ENCODE measurements at regions not wholly inside any gene's neighbourhood (a gene's known extent, or its start where the extent isn't known, plus 50 kb on each side); places are given as distances from the start of the nearest gene placed in this dataset.
"Not testable (repeated sequence)": the region's sequence is repeated elsewhere in the genome, so short reads cannot be mapped to it uniquely, and the experiment has no call there.

DNA sequence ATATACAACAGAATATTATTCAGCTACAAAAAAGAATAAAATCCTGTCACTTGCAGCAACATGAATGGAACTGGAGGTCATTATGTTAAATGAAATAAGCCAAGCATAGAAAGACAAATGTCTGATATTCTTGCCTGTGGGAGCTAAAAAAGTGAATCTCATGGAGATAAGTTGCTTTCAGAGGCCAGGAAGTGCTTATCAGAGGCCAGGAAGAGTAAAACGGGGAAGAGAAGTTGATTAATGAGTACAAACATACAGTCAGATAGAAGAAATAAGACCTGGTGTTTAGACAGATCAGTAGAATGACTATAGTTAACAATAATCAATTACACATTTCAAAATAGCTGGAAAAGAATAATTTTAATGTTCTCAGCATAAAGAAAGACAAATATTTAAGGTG, 54.4 kb upstream of the CPHXL start:
- no peak for DNase-seq

DNA sequence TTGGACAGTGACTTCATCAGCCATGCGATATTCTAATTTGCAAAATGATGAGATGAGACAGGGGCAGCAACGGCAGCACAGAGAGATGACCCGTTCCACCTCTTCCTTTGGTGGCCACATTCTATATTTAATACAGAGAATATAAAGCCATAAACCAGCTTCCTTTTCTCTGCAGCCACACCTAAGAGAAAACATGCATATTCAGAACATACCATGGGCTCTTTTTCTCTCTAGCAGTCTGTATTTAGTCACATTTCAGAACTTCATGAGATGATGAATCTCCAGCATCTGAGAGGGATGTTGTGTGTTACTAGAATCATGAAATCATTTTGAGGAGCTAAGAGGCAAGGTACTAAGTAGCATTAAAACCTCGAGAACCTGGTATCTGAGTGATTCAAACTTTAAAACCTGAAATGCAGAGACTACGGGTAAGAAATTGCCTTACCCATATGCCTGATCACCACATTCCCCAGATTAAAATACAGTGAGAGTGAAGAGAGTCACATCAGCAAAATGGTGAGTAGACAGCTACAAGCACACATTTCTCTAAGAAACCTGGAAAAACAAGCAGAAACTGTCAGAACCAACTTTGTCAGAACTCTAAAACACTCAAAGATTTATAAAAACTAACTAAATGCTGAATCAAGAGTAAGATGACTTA, 55.5 kb upstream of the CPHXL start:
- no peak for DNase-seq

DNA sequence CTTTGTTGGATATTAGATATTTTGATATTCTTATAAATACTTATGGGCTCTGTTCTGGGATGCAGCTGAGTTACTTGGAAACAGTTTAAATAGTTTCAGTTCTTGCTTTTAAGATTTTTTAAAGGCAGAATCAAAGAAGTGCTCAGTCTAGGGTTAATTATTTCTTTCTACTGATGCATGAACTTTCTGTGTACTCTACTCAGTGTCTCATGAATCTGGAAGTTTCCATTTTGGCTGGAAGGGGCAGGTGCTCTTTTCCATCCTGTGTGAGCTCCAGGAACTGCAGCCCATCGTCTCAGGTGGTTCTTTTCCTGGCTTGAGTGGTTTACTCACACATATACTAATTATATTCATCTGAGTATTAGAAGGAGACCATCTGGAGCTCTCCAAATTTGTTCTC, 61.1 kb upstream of the CPHXL start:
- no peak for DNase-seq

DNA sequence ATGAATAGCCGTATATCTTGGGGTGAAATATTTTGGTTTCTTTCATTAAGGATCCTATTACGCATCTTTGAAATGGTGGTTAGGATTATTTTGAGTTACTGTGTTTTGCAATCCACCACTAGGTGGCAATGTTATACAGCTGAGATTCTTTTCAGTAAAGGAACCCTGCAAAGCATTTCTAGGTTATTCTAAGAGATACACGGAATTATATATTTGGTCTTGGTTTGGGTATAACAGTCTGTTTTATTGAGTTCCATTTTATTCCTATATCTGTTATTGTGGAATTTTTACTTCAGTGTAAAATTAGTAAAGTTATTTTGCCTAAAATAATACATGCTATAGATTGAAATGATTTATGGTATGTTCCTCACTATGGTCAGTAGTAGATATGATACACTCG, 62.9 kb upstream of the CPHXL start:
- DNase-seq = peak; percentile 81

DNA sequence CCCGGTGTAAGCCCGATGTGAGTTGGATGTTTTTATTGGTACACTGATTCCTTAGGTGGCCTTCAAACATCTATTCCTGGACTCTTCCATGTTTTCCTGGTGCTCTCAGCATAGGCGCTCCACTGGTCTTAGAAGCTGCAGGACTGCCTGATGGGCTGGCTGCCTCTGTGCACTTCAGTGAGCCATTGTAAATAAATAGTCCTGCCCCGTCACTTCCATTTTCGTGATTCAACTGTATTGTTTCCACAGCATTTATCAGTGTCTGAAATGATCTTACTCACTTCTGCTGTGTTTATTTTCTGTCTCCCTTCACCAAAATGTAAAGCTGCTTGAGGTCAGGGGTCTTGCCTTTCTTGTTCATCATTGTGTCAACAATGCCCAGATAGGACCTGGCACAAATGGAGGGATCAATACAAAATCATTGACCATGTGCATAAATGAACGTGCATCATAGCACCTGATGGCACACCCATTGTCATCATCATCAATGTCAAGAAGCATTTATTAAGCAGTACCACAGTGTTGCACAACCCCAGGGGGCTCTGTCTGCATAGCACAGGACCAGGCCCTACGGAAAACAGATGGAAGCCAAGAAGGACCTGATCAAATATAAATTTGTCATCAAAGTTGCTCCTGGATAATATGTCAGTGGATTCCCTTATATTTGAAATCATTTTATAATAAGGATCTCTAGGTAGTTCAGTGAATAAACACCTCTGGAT, 66.6 kb upstream of the CPHXL start:
- peak; percentile 28 for DNase-seq

DNA sequence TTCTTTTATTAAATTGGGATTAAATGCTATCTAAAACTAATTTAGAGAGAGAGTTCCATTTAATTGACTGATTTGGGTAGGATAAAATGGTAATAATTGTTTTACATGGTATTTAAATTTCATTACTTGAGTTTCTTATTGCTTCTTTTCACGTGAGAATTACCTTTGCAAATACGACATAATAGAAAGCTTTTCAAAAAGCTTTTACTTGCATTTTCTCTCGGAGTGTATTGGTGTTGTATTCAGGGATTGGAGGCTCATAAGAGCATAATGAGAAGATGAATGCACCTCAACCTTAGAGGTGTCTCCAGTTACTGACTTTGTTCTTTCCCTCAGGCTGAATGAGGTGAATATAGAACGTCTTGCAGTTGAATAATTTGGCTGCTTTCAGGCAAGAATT, 67.4 kb upstream of the CPHXL start:
- DNase-seq = no peak

DNA sequence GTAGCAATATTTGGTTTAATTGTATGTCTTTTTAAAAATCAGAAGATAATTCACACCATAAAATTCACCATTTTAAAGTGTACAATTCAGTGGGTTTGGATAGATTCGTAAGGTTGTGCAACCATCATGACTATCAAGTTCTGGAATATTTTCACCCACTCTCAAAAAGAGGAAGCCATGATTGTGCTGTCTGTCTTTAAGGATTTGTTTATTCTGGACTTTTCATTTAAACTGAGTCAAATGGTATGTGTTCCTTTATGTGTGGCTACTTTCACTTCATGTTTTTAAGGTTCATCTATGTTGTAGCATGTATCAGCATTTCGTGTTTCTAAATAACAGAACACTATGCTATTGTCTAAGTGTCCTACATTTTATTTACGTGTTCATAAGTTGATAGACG, 68.1 kb upstream of the CPHXL start:
- no peak for DNase-seq

DNA sequence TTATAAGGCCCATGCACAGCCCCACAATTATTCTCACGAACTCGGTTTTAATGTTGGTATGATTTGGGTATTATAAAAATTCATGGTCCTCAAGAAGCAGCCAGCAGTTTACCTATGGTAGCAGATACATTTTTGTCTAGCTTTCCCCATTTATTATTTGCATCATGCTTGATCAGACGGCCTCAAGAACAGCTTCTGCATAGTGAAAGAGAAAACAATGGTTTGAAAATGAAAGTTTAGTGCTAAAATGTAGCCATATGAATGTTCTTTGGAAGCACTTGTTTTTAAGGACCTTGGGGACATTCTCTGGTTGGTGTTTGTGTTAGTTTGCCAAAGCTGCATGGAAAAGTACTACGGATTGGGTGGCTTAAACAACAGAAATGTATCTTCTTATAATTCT, 72.4 kb upstream of the CPHXL start:
- DNase-seq = no peak

DNA sequence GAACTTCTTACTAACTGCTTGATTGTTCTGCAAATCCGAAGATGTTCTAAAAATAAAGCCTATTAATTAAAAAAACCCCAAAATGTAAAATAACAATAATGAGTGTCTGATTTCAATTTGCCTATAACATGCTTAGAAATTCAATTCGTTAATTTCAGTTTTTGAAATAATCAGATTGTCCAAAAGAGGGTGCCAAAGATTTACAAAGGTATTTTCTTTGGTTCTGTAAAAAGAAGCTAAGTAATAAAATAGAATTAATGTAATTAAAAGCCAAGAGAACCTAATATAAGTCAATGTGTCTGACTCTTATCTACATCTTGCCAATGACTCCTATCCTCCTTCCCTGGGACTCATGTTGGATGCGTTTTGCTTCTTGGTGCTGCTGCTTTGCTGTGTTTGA, 75.0 kb upstream of the CPHXL start:
- DNase-seq = no peak

DNA sequence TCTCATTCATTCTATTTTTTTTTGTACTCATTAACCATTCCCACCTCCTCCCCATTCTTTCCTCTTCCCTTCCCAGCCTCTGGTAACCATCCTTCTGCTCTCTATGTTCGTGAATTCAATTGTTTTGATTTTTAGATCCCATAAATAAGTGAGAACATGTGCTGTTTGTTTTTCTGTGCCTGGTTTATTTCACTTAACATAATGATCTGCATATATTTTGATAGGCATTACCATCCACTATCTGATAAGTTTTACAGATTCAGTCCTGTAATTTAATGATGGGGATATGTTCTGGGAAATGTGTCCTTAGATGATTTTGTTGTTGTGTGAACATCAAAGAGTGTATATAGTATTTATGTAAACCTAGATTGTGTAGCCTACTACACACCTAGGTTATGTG, 77.5 kb upstream of the CPHXL start:
- no peak for DNase-seq

DNA sequence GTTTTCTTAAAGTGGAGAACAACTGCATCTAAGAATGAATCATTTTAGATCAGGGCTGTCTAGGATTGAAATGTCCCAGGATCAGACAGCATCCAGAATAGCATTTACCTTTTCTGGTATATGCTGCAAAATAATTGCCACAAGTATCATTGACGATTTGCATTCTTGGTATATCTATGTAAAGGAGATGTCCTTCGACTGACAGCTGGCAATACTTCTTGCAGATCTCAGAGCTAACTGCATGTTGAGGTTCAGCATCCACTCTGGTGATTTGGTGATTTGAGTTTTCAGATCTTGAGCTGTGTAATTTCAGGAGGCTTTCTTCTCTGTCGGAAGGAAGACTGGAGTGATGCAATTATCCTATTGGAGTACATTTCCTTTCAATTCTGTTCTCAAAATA, 78.1 kb upstream of the CPHXL start:
- peak; percentile 8 for DNase-seq

DNA sequence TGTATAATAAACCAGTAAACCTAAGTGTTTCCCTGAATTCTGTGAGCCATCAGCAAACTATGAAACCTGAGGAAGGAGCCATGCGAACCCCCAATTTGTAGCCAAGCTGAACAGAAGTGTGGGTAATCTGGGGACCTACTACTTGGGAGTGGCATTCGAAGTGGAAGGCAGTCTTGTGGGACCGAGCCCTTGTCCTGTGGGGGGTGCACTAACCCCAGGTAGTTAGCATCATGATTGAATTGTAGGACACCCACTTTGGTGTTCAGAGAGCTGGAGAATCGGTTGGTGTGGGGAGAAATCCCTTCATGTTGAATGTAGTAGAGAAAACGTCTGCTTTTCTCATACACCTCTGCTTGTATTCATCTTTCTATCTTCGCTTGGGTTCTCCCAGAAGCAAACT, 79.7 kb upstream of the CPHXL start:
- DNase-seq = no peak

DNA sequence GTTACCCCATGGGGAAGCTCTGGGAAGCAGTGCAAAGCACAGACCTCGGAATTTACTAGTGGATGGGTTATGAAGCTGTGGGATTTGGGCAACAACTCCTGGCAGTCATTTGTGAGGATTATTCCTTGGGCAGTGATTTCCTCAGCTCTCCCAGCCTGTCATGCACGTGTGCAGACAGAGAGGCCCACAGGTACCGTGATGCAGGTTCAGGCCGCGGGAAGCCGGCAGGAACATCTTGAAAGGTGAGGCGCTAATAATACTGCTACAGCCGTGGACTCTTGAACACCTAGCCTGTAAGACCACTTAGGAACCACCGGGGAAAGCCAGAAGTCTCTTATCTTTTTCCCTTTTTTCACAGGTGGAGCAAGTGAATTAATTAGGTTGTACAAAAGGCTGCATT, 80.2 kb upstream of the CPHXL start:
- no peak for DNase-seq

DNA sequence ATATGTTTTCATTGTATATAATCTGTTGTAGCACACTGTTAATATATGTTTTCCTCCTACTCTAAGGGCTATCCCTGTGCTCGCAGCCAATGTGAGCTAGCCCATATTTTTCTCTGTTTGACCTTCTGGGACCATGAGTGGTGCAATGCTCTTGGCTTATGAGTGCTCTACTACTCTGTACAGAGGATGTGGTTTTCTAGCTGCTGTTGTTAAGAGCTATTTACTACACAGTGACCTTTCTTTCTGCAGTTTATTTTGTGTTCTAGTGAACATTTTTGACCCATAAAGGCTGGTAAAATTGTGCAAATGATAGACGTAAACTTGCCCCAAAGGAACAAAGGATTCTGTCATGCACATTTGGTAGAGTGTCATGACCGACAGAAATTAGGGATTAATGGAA, 84.1 kb upstream of the CPHXL start:
- DNase-seq = no peak

DNA sequence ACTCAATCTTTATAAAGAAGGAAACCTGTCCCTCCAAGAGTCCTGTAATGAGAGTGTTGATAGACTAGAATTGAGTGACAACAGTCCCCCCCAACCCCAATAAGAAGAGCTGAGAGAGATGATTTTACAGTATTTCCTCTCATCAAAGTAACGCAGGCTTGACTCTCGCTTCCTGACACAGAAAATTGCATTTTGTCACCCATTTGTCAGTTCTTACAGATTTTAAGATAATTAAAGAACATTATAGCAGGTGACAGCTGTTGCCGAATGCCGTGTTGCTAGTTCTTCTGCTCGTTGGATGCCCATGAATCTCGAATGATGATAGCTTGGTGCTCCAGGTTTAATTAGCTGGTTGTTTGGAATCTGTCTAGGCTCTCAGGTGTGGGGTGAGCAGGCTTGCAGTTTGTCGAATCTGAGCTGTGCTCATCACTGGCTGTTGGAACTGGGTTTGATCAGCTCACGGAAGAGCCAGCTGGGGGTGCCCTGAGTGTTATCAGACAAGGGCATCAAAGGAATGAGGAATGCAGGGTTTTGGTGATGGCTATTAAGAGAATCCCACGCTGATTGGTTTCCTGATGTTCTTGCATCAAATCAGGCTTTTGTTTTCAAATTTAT, 84.8 kb upstream of the CPHXL start:
- peak; percentile 17 for DNase-seq

DNA sequence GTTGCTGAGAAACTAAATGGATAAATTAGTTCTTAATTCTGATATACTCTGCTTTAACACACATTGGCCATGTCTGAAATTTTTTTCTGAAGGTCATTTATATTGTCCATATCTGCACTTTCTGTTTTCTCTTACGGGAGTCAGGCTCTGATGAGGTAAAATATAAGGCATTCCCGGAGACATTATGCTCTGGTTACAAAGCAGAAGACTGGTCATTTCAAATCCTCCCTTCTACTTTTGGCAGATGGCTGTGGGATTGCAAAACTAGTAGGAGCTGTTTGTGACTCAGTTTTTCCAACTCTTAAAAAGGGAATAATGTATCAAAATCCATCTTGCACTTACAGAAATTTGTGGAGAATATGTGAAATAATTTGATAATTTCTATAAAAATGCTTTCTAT, 92.2 kb upstream of the CPHXL start:
- no peak for DNase-seq

DNA sequence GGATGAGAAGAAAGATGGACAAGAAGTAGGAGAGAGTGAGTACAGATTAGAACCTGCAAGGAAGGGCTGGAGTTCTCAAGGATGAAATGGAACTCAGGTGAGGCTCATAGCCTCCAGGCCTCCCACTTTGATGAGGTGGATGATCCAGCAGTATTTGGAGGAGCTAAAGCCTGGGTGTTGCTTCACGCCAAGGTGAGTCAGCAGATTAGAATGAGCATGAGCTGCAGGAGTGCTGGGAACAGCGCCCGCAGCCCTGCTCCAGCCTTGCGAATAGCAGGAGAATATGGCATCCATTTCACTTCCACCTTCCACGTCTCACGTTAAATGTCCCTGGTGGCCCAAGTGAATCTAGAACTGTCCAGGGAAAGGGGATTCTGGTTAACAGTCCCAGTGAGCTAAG, 94.4 kb upstream of the CPHXL start:
- no peak for DNase-seq

DNA sequence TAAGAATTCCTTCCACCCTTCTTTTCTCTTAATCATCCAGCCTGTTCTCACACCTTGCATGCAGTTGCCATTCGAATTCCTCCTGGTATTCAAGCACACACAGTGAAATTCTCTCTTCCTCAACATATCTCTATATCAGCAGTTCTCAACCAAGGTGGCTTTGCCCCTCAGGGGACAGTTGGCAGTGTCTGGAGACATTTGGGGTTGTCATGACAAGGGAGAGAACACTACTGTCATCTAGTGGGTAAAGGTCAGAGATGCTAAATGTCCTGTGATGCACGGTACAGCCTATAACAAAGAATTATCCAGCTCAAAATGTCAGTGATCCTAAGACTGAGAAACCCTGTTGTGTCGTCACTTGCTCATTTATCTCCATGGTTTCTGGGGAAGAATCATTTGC, 94.8 kb upstream of the CPHXL start:
- no peak for DNase-seq

DNA sequence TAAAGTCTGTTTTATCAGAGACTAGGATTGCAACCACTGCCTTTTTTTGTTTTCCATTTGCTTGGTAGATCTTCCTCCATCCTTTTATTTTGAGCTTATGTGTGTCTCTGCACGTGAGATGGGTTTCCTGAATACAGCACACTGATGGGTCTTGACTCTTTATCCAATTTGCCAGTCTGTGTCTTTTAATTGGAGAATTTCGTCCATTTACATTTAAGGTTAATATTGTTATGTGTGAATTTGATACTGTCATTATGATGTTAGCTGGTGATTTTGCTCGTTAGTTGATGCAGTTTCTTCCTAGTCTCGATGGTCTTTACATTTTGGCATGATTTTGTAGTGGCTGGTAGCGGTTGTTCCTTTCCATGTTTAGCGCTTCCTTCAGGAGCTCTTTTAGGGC, 99.5 kb upstream of the CPHXL start:
- DNase-seq = not testable (repeated sequence)

DNA sequence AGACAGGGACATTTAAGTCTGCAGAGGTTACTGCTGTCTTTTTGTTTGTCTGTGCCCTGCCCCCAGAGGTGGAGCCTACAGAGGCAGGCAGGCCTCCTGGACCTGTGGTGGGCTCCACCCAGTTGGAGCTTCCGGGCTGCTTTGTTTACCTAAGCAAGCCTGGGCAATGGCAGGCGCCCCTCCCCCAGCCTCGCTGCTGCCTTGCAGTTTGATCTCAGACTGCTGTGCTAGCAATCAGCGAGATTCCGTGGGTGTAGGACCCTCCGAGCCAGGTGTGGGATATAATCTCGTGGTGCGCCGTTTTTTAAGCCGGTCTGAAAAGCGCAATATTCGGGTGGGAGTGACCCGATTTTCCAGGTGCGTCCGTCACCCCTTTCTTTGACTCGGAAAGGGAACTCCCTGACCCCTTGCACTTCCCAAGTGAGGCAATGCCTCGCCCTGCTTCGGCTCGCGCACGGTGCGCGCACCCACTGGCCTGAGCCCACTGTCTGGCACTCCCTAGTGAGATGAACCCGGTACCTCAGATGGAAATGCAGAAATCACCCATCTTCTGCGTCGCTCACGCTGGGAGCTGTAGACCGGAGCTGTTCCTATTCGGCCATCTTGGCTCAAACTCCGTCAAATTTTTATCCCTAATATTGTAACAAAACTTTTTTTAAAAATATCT, 101.2 kb upstream of the CPHXL start:
- not testable (repeated sequence) for DNase-seq

DNA sequence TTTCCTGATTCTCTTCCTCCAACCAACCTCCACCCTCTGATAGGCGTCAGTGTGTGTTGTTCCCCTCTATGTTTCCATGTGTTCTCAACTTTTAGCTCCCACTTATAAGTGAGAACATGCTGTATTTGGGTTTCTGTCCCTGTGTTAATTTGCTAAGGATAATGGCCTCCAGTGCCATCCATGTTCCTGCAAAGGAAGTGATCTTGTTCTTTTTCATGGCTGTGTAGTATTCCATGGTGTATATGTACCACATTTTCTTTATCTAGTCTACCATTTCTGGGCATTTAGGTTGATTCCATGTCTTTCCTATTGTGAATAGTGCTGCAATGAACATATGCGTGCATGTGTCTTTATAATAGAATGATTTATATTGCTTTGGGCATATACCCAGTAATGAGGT, 107.1 kb upstream of the CPHXL start:
- not testable (repeated sequence) for DNase-seq

DNA sequence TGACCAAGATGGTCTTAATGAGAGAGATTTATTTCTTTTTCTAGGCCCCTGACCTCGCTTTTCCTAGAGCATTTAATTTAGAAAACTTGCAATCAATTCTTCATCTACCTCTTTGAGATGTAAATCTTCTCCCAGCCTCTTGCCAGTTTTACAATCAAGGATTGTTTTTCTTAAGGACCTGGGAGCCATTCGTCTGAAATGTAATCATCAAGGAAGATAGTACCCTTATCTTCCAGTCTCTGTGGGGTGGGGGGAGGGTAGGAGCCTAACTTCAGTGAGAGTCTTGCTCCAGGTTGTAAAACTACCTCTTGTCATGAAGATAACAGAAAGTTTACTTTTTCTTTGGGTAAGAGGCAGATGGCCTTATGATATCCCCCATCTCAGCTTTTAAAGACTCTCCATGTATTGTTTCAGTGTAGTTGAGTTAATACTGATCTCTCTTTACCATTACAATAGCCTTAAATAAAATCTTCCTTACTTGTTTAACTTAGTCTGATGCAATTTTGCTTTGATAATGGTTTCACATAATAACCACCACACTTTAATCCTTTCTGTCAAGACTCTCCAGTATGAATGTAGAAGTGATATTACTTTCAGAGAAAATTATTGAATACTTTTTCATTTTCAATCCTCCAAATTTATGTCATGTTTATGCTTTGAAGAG, 110.2 kb upstream of the CPHXL start:
- no peak for DNase-seq

DNA sequence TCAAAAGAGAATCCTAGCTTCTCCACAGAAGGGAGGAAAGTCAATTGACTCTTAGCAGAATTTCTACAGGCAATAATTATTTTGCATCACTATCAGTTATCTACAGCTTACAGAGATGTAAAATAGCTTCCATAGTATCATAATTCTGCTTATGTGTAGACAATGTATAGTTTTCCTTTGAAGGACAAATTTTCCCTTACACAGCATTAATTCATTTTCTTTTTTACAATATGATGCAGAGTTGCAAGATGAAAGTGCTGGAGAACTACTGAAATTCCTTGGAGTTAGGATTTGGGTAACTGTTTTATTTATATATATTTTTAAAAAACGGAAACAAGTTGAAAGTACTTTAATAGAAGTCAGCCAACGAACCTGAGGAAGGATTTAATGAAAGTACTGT, 111.0 kb upstream of the CPHXL start:
- no peak for DNase-seq

DNA sequence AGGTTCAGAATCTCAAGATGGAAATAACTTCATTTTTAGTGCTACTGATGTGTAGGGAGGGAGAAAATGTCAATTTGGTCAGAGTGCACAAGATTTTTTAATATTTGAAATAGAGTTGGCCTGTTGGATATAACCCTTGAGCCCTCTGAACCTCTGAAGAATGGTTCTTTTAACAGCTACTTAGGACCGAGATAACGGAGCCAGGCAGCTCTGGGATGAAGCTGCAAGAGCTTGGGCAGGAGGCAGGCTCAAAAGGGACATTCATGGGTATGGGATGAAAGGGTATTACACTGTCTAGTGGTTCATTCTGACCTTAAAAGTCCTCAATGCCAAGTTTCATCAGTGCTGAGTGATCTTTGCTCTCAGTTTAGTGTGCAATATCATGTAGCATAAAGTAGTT, 111.4 kb upstream of the CPHXL start:
- no peak for DNase-seq
